Endothelial cell (in vitro differentiated cells): ENCODE measurements at regions not wholly inside any gene's neighbourhood (a gene's known extent, or its start where the extent isn't known, plus 50 kb on each side); places are given as distances from the start of the nearest gene placed in this dataset.

Experiments
- DNase-seq: peaks from one replicate; pipeline ENCODE4 v3.0.0; 2021; ENCODE audit warnings: low spot score
- H3K27ac Mint-ChIP-seq: one replicate; pipeline ENCODE4 v1.8.0; 2021; ENCODE audit warnings: mixed read lengths, inconsistent platforms; ENCODE audit not compliant: unreplicated experiment
- H3K27me3 Mint-ChIP-seq: one replicate; pipeline ENCODE4 v1.8.0; 2021; ENCODE audit warnings: mild to moderate bottlenecking, moderate library complexity, mixed read lengths, inconsistent platforms; ENCODE audit not compliant: unreplicated experiment
- H3K36me3 Mint-ChIP-seq: one replicate; pipeline ENCODE4 v1.8.0; 2021; ENCODE audit warnings: mild to moderate bottlenecking, low read depth, mixed read lengths, inconsistent platforms; ENCODE audit not compliant: unreplicated experiment
- H3K4me1 Mint-ChIP-seq: one replicate; pipeline ENCODE4 v1.8.0; 2021; ENCODE audit warnings: mild to moderate bottlenecking, mixed read lengths, inconsistent platforms; ENCODE audit not compliant: unreplicated experiment
- H3K4me3 Mint-ChIP-seq: one replicate; pipeline ENCODE4 v1.8.0; 2021; ENCODE audit warnings: mild to moderate bottlenecking, mixed read lengths, inconsistent platforms; ENCODE audit not compliant: unreplicated experiment
- H3K9me3 Mint-ChIP-seq: one replicate; pipeline ENCODE4 v1.8.0; 2021; ENCODE audit warnings: mixed read lengths, inconsistent platforms; ENCODE audit not compliant: unreplicated experiment
- CTCF ChIP-seq: fragments of 200-600 bp; sonication (generic); IDR thresholded peaks from one replicate; pipeline ENCODE4 v1.5.0; 2021; ENCODE audit warnings: antibody characterized with exemption; ENCODE audit not compliant: unreplicated experiment

- H3K4me3 Mint-ChIP-seq, result no peak overlapping the region
- no peak for DNase-seq
- no peak overlapping the region for H3K27ac Mint-ChIP-seq
- no peaks in the 10 kb centered on the region for H3K36me3 Mint-ChIP-seq
- no peak for TF ChIP-seq CTCF
- no peaks in the 10 kb centered on the region for H3K4me1 Mint-ChIP-seq
- H3K9me3 Mint-ChIP-seq, result no peaks in the 10 kb centered on the region
- peaks cover 4% of the 10 kb centered on the region for H3K27me3 Mint-ChIP-seq
Observed at GRCh38 chr4:1500231-1500965, 94.2 kb upstream of the NKX1-1 start.

- Mint-ChIP-seq H3K4me3 (no peak overlapping the region), H3K27ac (no peak overlapping the region), H3K27me3 (peaks cover 4% of the 10 kb centered on the region), H3K4me1 (no peaks in the 10 kb centered on the region), H3K36me3 (no peaks in the 10 kb centered on the region), H3K9me3 (no peaks in the 10 kb centered on the region)
- no peak for DNase-seq
- no peak for TF ChIP-seq CTCF
Observed at GRCh38 chr4:1499465-1499864, 93.2 kb upstream of the NKX1-1 start.

- Mint-ChIP-seq H3K27me3 (peaks cover 2% of the 10 kb centered on the region), H3K9me3 (no peaks in the 10 kb centered on the region), H3K36me3 (no peaks in the 10 kb centered on the region), H3K4me1 (no peaks in the 10 kb centered on the region), H3K27ac (no peak overlapping the region), H3K4me3 (no peak overlapping the region)
- no peak for TF ChIP-seq CTCF
- no peak for DNase-seq
Observed at GRCh38 chr4:1497189-1497801, 91.1 kb upstream of the NKX1-1 start.

- Mint-ChIP-seq H3K27me3 (peaks cover 2% of the 10 kb centered on the region), H3K4me3 (no peak overlapping the region)
Observed at GRCh38 chr4:1496116-1496642, 89.9 kb upstream of the NKX1-1 start.

More at GRCh38 chr4:1496116-1496642, 89.9 kb upstream of the NKX1-1 start:
- DNase-seq, result no peak
- H3K4me1 Mint-ChIP-seq, result no peaks in the 10 kb centered on the region
- no peaks in the 10 kb centered on the region for H3K36me3 Mint-ChIP-seq
- TF ChIP-seq CTCF, result no peak
- H3K9me3 Mint-ChIP-seq, result no peaks in the 10 kb centered on the region
- H3K27ac Mint-ChIP-seq, result no peak overlapping the region
